ENCODE measurements at regions not wholly inside any gene's neighbourhood (a gene's known extent, or its start where the extent isn't known, plus 50 kb on each side); places are given as distances from the start of the nearest gene placed in this dataset.

GRCh38 chr15:36291501-36291900, 287.9 kb upstream of the CDIN1 start:
- no peaks in the 10 kb centered on the region for H3K36me3 Mint-ChIP-seq (ENCODE audit: low read depth, unreplicated experiment)
- no peak for FAIRE-seq
- no peaks in the 10 kb centered on the region for H3K4me1 ChIP-seq (ENCODE audit: insufficient read depth, low read length)
- no peak overlapping the region for H3K4me3 Mint-ChIP-seq (ENCODE audit: unreplicated experiment)
- H3K27me3 Mint-ChIP-seq (ENCODE audit: low read depth, unreplicated experiment) = peaks cover 3% of the 10 kb centered on the region
- H3K4me1 Mint-ChIP-seq (ENCODE audit: low read depth, unreplicated experiment) = no peaks in the 10 kb centered on the region
- H3K4me2 ChIP-seq (ENCODE audit: low read length) = no peak overlapping the region
- H3K36me3 ChIP-seq (ENCODE audit: insufficient read depth, low read length) = no peaks in the 10 kb centered on the region
- H3K27ac Mint-ChIP-seq (ENCODE audit: unreplicated experiment) = no peak overlapping the region
- H3K27ac ChIP-seq (ENCODE audit: low read depth, low read length) = no peak overlapping the region
- H3K9me3 ChIP-seq (ENCODE audit: insufficient read depth, low read depth, low read length) = no peaks in the 10 kb centered on the region
- no peaks in the 10 kb centered on the region for H4K20me1 ChIP-seq (ENCODE audit: insufficient read depth, low read length)
- no peak overlapping the region for H3K4me3 ChIP-seq (ENCODE audit: insufficient read depth, low read depth, low read length)
- TF ChIP-seq CTCF (IDR thresholded peaks at IDR 0.05; ENCODE audit: insufficient read depth, low read depth, low read length) (no peak), EZH2 (IDR thresholded peaks at IDR 0.05; ENCODE audit: insufficient read depth, low read length) (no peak)
- H3K79me2 ChIP-seq (ENCODE audit: insufficient read depth, low read length) = no peaks in the 10 kb centered on the region
- no peak for DNase-seq (ENCODE audit: low read depth)
- no peak overlapping the region for H2AFZ ChIP-seq (ENCODE audit: low read depth, low read length)
- H3K9ac ChIP-seq (ENCODE audit: low read length) = no peak overlapping the region
- no peaks in the 10 kb centered on the region for H3K27me3 ChIP-seq (ENCODE audit: insufficient read depth, low read length)
- H3K9me3 Mint-ChIP-seq (ENCODE audit: unreplicated experiment) = no peaks in the 10 kb centered on the region

GRCh38 chr15:36294359-36294758, 285.1 kb upstream of the CDIN1 start:
- H3K36me3 Mint-ChIP-seq (ENCODE audit: low read depth, unreplicated experiment) = no peaks in the 10 kb centered on the region
- H3K4me3 Mint-ChIP-seq (ENCODE audit: unreplicated experiment) = no peak overlapping the region
- Histone ChIP-seq H3K79me2 (ENCODE audit: insufficient read depth, low read length) (no peaks in the 10 kb centered on the region), H4K20me1 (ENCODE audit: insufficient read depth, low read length) (no peaks in the 10 kb centered on the region), H3K4me3 (ENCODE audit: insufficient read depth, low read depth, low read length) (no peak overlapping the region), H2AFZ (ENCODE audit: low read depth, low read length) (no peak overlapping the region), H3K9ac (ENCODE audit: low read length) (no peak overlapping the region), H3K27ac (ENCODE audit: low read depth, low read length) (no peak overlapping the region), H3K36me3 (ENCODE audit: insufficient read depth, low read length) (no peaks in the 10 kb centered on the region), H3K27me3 (ENCODE audit: insufficient read depth, low read length) (no peaks in the 10 kb centered on the region), H3K9me3 (ENCODE audit: insufficient read depth, low read depth, low read length) (no peaks in the 10 kb centered on the region), H3K4me2 (ENCODE audit: low read length) (no peak overlapping the region), H3K4me1 (ENCODE audit: insufficient read depth, low read length) (no peaks in the 10 kb centered on the region)
- H3K27ac Mint-ChIP-seq (ENCODE audit: unreplicated experiment) = no peak overlapping the region
- no peaks in the 10 kb centered on the region for H3K4me1 Mint-ChIP-seq (ENCODE audit: low read depth, unreplicated experiment)
- H3K27me3 Mint-ChIP-seq (ENCODE audit: low read depth, unreplicated experiment) = peaks cover 3% of the 10 kb centered on the region
- FAIRE-seq (no peak), DNase-seq (ENCODE audit: low read depth) (peak; percentile 5)
- no peak for TF ChIP-seq CTCF (IDR thresholded peaks at IDR 0.05; ENCODE audit: insufficient read depth, low read depth, low read length)
- TF ChIP-seq EZH2 (IDR thresholded peaks at IDR 0.05; ENCODE audit: insufficient read depth, low read length) = no peak
- no peaks in the 10 kb centered on the region for H3K9me3 Mint-ChIP-seq (ENCODE audit: unreplicated experiment)

- H3K4me2 ChIP-seq (ENCODE audit: low read length) = no peak overlapping the region
Measured at GRCh38 chr15:36301947-36302346, 277.5 kb upstream of the CDIN1 start.

More at GRCh38 chr15:36301947-36302346, 277.5 kb upstream of the CDIN1 start:
- Histone ChIP-seq H3K27ac (ENCODE audit: low read depth, low read length) (no peak overlapping the region), H3K9ac (ENCODE audit: low read length) (no peak overlapping the region), H3K4me1 (ENCODE audit: insufficient read depth, low read length) (no peaks in the 10 kb centered on the region), H3K4me3 (ENCODE audit: insufficient read depth, low read depth, low read length) (no peak overlapping the region), H3K9me3 (ENCODE audit: insufficient read depth, low read depth, low read length) (no peaks in the 10 kb centered on the region), H3K79me2 (ENCODE audit: insufficient read depth, low read length) (no peaks in the 10 kb centered on the region), H4K20me1 (ENCODE audit: insufficient read depth, low read length) (no peaks in the 10 kb centered on the region), H2AFZ (ENCODE audit: low read depth, low read length) (no peak overlapping the region), H3K36me3 (ENCODE audit: insufficient read depth, low read length) (no peaks in the 10 kb centered on the region), H3K27me3 (ENCODE audit: insufficient read depth, low read length) (no peaks in the 10 kb centered on the region)
- no peak overlapping the region for H3K27ac Mint-ChIP-seq (ENCODE audit: unreplicated experiment)
- H3K36me3 Mint-ChIP-seq (ENCODE audit: low read depth, unreplicated experiment) = no peaks in the 10 kb centered on the region
- H3K27me3 Mint-ChIP-seq (ENCODE audit: low read depth, unreplicated experiment) = no peaks in the 10 kb centered on the region
- H3K4me3 Mint-ChIP-seq (ENCODE audit: unreplicated experiment) = no peak overlapping the region
- FAIRE-seq (no peak), DNase-seq (ENCODE audit: low read depth) (no peak)
- TF ChIP-seq CTCF (IDR thresholded peaks at IDR 0.05; ENCODE audit: insufficient read depth, low read depth, low read length) (no peak), EZH2 (IDR thresholded peaks at IDR 0.05; ENCODE audit: insufficient read depth, low read length) (no peak)
- H3K4me1 Mint-ChIP-seq (ENCODE audit: low read depth, unreplicated experiment) = no peaks in the 10 kb centered on the region
- H3K9me3 Mint-ChIP-seq (ENCODE audit: unreplicated experiment) = no peaks in the 10 kb centered on the region

All from astrocyte (in vitro differentiated cells and primary cell).